Activated CD8-positive, alpha-beta memory T cell treated with anti-CD3 and anti-CD28 coated beads, Interleukin-2, amount 50 U/mL, for 48 hours (primary cell): ENCODE measurements at regions not wholly inside any gene's neighbourhood (a gene's known extent, or its start where the extent isn't known, plus 50 kb on each side); places are given as distances from the start of the nearest gene placed in this dataset.

Experiments used
- DNase-seq: peaks from one replicate; pipeline ENCODE4 v3.0.0-alpha.2; 2020

DNA sequence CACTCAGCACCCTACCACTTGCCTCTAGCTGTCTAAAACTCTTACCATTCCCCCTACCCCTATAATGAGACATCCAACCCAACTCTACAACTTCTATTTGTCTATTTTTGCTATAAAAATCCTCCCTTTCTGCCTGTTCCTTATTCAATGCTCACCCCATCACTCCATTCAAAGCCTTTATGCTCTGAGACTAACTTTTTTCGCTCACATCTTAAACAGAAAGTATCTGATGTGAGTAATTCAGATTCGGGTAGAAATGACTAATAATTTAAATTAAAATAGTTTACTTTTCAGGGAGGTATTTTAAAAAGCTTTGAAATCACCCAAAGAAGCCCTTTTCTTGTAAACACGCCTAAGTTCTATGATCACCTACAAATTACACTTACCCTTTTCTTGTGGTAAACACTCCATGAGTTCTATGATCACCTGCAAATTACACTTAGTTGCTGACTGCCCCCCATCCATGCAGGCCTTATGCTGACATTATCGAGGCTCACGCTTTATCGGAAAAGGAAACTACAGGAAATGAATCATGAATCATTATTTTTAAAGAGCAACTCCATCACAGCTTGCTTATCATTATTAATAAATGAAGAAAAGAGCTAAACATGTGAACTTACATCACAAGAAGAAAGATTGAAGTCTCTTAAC is 168.7 kb upstream of the PPP1R2C start:
- no peak for DNase-seq

DNA sequence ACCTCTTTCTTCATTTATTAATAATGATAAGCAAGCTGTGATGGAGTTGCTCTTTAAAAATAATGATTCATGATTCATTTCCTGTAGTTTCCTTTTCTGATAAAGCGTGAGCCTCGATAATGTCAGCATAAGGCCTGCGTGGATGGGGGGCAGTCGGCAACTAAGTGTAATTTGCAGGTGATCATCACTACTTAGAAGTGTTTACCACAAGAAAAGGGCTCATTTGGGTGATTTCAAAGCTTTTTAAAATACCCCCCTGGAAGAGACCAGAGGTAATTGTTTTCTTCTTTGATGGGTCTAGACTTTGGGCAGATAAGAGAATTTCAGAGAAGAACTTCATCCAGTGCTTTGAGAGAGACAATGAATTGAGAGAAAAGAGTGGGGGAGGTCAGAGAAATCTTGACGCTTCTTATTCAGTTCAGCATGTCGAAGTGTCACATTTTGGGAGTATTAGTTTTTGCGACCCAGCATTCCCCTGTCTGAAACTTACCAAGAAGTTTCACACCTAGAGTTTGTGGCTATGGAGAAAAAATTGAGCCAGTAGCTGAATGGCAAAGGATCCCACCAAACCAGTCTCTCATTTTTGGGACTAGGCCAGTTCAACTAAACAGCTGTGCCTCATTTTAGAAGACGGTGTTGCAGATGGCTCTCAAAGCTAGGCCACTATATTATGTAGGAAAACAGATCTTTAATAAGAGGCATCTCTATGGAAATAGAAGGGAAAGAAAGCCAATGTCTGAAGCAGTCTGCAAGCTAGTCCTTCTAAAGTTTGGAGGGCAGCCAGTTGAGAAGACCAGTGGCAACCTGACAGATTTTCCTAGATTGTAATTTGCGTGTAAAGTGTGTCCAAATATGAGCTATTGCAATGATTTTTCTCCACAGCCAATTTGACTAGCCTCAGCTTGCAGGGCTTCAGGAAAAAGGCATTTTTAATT is 171.0 kb upstream of the PPP1R2C start:
- DNase-seq = no peak

DNA sequence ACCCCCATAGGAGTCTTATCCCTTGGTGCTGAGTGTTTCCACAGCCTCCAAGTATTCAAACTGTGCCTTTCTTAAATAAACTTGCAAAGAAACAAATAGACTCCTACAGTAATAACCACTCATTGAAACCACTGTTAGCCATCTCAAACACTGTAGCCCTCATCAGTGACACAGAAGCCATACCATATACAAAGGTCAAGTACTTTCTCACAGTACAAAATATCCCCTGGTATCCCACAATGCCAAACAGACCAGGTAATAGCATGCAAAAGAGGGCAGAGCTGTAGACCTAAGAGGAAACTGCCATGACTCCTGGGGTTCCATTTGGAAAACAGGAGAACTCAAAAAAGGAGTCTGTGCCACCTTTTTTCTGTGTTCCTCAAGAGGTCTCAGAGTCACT is 173.8 kb upstream of the PPP1R2C start:
- DNase-seq = no peak

DNA sequence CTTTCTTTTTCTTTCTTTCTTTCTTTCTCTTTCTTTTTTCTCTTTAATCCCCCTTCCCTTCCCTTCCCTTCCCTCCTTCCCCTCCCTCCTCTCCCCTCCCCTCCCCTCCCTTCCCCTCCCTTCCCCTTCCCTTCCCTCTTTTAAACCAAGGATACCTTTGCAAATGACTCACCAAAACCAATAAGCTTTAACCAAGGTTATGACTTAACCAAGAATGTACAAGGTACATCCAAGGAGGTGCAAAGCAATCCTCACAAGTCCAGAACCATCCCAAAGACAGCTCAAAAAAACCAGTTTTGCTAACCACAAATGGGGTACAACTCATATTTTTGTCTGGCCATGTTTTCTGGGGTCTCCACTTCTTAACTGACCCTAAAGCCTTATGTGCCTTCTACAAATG is 174.7 kb upstream of the PPP1R2C start:
- no peak for DNase-seq

DNA sequence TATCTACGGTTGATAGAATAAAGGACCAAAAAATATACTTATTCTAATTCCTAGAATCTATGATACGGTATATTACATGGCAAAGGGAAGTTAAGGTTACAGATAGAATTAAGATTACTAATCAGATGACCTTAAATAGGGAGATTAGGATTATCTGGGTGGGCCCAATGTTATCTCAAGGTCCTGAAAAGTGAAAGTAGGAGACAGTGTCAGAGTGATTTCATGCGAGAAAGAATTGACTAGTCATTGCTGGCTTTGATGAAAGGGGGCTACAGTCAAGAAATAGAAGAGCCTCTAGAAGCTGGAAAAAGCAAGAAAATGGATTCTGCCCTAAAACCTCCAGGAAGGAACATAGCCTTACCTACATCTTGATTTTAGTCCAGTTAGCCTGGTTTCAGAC is 176.9 kb upstream of the PPP1R2C start:
- no peak for DNase-seq

DNA sequence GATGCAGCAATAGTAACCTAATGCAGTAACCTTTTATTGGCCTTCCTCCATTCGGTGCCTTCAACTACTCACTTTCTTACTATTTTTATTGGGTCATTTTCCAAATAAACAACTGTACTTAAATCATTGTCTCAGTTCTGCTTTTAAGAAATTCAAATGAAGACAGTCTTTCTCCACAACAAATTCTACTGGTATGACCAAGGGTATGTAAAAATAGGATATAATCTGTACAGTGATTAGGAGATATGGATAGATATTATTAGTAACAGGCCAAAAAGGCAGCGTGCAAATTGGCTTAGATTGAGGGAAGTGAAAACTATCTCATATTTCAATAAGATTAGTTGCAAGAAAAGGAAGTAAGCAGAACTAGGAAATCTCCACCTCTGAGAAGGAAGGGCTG is 177.4 kb upstream of the PPP1R2C start:
- DNase-seq = no peak

DNA sequence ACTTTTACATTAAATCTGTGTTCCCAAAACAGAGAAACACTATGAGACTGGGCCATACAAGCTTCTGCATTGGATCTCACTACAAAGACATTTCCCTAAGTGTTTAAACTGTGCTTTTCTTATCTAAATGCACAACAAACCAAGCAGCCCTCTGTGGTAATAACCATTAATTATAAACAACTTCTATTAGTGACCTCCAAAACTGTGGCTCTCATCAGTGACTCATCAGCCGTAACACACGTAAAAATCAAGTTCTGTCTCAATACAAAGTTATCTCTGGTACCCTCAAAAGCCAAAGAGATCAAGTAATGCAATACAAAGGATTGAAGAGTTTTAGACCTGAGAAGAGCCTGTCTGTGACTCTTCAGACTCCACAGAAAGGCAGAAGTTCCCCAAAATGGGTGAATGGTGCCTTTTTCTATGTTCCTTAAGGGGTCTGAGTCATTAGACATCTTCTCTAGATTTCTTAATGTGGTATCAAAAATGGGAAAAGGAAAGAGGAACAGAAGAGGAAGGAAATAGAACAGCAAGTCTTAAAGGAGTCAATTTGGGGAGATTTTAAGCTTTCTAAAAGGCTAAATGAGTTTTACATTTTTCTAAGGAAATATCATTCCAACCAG is 189.8 kb upstream of the PPP1R2C start:
- no peak for DNase-seq

DNA sequence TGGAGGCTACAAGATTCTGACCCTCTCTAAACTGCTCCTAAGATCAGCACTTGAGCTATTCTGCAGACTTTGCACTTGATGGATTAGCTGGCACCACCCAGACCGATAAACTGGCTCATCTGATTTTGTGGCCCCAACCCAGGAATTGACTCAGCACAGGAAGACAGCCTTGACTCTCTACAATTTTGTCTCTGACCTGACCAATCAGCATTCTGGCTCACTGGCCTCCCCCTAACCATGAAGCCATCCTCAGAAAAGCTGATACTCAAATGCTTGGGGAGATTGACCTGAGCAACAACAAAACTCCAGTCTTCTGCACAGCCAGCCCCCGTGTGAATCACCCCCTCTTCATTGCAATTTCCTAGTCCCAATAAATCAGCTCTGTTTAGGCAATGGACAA is 195.4 kb upstream of the PPP1R2C start:
- DNase-seq = no peak

DNA sequence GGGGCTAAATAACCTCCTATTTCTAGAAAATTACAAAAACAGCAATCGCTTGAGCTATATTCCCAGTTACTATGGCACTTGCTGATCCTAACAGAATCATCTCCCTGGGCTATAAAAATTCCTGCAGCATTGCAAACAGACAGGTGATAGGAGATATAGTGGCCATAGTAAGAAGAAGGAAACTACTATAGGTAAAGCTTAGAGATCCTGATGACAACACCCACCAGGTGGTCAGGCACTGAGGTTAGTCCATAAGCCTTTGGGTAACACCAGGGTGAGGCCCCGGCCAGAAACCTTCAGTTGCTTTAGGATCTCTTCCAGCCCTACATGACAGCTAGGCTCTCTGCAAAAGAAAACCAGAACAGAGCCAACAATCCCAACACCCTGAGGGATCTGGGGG is 197.9 kb upstream of the PPP1R2C start:
- no peak for DNase-seq

DNA sequence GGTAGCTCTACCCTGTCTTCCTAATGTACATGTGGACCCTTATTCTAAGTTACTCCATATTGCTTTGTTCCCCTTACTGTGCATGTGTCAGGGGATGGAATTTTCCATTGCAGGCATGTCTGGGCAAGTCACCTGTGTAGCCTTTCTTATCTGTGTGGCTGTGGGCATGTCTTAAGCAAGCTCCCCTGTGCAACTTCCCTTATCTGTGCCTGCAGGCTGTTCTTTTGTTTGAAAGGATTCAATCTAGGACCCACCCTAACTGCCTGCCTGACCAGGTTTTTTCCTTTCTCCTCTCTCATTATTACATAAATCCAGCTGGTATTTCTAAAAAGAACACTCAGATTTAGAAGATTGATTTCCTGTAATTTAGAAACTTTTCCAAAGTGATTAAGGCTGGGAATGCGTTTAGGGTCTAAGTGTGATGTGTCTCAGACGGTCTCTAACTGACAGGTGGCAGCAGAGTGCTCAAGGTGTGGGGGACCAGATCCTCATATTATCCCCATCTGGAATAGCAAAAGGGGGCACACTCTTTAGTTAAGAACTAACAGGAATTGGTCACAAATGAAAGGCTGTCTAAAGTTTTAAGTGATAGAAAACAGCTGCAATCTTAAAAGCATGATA is 198.9 kb upstream of the PPP1R2C start:
- no peak for DNase-seq

DNA sequence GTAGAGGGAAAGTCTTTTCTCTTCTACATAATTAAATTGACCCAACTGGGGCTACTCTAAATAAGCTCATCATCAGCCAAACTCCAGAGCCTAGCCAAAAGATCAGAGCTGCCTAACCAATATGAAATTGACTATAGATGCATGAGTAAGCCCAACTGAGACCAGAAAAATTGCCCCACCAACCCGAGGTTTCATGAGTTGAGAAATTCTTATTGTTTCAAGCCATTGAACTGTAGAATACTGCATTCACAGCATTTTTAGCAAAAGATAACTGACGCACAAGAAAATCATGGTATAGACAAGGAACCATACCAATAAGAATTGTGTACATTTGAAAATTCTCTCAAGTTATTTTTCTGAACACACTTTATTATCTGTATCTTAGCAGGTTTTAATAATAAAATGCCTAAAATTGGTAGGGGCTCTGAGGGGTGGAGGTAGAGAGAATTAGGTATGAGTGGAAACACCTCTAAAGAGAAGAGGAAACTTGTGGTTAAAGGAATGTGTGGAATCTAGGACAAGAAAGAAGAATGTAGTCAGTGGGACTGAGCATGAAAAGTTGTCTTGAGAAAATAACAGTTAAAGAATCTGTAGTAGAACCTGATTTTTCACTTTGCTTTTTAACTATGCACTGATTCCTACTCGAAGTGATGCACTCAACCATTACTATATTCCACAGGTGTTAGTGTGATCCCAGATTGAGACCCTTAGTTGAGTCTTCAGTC is 200.9 kb upstream of the PPP1R2C start:
- no peak for DNase-seq

DNA sequence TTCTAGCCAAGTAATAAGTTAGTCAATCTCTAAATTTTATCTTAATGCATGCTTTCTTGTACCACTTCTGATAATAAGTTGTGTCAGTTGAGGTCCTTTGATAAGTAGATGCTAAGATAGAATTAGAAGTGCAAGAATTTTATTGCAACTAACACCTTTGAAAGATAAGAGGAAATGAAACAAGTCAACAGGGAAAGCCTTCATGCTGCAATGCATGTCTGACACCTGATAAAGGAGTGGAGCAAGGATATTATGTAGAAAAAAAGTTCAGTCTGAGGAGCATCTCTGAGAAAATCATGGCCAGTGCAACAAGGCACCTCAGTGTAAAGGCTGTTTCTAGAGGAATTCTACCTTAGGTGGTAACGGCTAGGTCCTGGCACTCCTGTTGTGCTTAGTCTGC is 210.7 kb upstream of the PPP1R2C start:
- DNase-seq = no peak

DNA sequence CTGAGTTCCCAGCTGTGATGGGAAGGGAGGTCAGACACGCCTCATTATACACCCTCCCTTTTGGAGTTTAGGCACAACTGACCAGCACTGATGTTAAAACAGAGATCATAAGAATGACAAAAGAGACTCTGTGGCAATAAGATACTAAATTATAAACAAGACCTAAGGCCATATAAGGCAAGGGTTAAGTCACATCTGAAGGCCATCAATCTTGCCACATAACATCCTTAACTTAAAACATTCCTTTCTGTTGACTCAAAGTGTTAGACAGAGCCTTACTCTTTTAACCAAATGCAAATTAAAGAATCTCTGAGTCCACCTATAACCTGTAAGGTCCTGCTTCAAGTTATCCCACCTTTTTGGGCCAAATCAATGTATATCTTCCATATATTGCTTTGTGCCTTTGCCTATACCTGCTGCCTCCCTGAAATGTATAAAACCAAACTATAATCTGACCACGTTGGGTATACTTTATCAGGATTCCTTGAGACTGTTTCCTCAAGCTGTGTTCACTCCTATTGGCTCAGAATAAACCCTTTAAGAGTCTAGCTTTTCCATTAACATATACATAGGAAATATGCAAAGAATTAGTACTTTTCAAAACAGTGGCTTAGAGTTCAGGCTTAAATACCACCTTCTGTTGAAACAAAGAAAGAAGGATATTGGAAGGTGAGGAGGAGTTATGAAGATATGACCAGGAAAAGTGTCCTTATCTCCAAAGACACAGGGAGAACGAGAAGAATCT is 214.4 kb upstream of the PPP1R2C start:
- no peak for DNase-seq

DNA sequence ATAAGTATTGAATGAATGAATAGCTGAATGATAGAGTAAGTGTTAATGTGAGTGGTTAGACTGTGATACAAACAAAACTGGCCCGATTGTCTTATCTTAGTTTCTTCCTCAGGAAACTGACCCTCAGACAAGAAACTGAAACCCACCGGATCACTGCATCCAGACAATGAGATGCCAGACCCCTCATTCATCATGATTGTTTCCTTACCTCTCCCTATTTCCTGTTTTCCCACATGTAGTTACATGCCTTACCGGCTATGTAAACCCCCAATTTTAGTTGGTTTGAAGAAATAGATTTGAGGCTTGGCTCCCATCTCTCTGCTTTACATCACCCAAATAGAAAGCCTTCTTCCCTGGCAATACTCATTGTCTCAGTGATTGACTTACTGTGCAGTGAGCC is 218.9 kb upstream of the PPP1R2C start:
- no peak for DNase-seq

DNA sequence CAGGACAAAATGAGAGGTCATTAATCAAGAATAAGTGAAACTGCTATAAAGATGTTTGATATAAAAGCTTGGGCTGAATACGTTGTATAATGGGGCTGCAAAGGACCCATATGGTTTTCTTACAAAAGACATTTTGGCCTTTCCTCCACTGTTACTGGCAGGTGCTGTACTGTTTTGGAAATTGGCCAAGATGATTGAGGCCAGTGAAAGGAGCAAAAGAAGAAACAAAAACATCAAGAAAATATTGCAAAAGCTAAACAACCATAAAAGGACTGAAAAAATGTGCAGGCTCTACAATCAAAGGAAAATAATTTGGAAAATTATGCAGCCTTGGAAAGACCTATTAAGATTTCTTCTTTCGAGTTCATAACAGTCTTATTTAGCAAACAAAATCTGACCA is 222.2 kb upstream of the PPP1R2C start:
- DNase-seq = no peak

DNA sequence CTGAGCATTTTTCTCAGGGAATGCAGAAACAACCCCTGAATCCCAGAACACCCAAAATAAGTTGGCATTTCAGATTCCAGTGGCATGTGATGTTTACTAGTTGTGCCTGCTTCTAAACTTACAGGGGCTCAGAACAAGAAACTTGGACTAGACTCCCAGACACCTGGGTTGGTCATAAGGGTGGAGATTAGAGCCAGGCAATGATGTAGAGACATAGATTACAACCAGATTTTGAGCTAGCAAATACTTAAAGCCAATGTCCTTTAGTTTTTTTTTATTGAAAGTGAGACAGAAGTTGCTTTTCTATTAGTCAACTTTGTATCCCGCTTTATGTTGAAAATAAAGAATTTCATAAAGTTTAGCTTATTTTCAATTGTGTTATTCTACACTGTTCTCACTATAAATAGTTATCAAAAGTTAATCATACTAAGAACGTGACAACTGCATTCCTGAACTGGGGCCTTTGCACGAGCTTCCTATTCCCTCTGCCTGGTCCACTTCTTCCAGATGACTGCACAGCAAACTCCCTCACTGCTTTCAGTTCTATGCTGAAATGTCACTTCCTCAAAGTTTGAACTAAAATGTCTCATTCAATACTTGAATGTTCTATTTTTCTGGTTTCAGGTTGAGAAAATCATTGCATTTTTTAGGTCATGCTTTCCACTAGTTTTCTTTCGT is 224.7 kb upstream of the PPP1R2C start:
- no peak for DNase-seq

DNA sequence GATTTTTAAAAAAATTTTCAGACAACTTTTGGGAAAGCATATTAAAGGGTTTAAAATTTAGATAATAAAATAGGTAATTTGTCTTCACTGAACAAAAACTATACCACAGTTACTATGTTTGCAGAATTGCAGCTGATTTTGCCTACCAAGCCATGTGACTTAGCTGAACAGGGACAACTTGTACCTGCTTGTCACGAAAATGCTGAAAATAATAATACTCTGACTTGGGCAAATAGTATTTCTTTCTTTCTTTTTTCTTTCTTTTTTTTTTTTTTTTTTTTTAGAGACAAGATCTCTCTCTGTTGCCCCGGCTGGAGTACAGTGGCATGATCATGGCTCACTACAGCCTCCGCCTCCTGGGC is 225.2 kb upstream of the PPP1R2C start:
- no peak for DNase-seq

DNA sequence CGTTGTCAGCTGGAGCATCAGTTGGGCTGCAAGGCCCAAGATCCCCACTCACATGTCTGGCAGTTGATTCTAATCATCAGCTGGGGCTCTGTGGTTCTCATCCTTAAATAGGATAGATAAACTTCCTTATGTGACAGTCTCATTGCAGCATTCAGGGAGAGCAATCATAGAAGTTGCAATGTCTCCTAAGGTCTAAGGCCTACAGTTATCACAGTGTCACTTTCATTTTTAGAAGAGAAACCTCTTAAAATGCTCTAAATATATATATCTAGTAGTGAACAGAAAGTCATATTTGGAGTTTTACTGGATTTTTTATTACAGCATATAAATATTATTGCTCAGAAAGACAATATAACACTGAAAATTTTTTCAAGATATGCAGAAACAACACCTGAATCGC is 226.0 kb upstream of the PPP1R2C start:
- DNase-seq = no peak

DNA sequence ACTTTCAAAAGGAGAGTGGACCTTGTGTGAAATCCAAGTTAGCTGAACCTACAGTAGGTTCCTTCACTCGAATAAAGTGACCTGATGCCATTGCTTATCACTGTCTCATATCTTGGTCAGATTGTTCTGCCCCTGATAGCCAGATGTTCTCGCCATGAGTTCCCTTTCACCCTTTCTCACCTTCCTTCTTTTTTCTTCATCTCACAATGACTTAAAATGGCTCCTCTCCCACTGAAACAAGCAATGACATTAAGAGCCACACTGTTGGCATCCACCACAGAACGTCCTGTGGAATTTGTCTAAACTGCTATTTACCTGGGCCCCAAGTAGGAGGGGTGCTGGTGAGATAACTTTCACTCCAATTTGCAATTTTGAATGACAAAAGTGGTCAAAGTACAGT is 227.6 kb upstream of the PPP1R2C start:
- DNase-seq = no peak

DNA sequence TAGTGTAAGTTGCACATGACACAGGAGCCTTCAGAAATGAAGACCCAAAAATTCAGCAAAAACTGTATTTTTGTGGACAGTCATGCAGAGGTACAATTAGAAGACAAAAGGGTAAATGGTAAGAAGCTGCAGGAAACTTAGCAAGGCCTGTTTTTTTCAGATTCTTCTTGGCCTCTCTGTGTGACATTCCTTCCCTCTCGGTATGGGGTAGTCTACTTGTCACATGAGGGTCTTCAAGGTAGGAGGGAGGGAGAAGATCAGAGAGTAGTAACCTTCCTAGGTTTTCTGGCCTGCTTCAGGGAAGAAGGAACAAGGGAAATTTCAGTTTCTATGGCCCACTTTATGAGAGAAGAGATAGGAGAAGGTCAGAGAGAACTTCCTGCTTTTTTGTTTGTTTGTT is 230.4 kb upstream of the PPP1R2C start:
- DNase-seq = no peak

DNA sequence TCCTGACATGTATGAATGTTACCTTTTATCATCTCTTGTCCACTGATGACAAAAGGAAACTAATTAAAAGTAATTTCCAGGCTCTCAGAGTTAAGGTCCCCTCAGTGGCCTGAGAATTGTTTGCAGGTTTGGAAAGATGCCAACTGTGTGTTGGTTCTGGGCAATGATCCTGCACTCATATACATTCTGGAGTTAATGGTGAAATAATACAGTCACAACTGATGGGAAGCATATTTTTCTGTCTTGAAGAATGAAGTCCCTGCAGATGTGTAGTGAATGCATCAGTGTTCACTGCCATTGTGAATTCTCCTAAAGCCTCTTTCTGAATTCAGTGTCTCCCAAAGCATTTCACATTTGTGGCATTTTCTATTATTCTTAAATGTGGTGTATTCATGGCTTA is 238.1 kb upstream of the PPP1R2C start:
- DNase-seq = no peak

DNA sequence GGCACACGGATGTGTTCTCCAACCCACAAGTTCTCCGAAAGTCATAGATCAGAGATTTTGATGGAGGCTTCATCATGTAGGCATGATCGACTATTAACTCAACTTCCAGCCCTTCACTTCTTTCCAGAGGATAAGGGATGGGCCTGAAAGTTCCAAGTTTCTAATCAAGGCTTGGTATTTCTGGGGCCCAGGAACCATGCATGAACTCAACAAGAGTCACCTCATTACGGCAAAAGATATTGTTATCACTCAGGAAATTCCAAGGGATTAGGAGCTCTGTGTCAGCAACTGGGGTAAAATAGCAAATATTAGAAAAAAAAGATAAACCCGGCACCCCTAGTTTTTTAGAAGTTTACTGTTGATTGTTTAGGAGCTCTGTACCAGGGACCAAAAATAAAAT is 240.1 kb upstream of the PPP1R2C start:
- DNase-seq = no peak
